ENCODE measurements at regions not wholly inside any gene's neighbourhood (a gene's known extent, or its start where the extent isn't known, plus 50 kb on each side); places are given as distances from the start of the nearest gene placed in this dataset.

DNA sequence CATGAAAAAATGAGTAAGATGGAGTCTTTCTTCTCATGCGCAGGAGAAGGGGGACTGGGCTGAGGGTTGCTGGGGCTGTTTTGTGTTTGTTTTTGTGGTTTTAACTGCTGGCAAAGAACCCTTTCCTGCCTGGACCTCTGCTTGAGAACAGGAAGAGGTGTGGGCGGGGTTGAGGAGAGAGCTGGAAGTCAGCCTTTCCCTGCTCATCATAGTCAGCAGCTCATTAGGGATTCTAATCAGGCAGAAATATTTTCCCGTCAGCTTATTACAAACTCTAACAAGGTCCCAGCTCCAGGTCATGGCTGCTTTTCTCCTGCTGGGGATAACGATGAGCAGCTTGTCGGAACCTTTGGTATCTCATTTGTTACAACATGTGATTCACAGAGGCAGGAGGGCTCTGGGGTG lies 185.0 kb upstream of the NRXN3 start:
- Histone ChIP-seq H3K9ac (no peak overlapping the region), H3K27me3 (peaks cover 17% of the 10 kb centered on the region), H3F3A (ENCODE audit: low read depth) (no peaks in the 10 kb centered on the region), H4K20me1 (ENCODE audit: low read depth) (no peaks in the 10 kb centered on the region), H3K79me2 (ENCODE audit: low read depth) (no peaks in the 10 kb centered on the region), H3K9me3 (ENCODE audit: low read depth) (no peaks in the 10 kb centered on the region), H3K36me3 (no peaks in the 10 kb centered on the region), H3K27ac (no peak overlapping the region), H3K4me1 (peaks cover 15% of the 10 kb centered on the region), H2AFZ (replicated peaks) (peak overlapping the region; percentile 26), H3K4me2 (no peak overlapping the region), H3K4me3 (no peak overlapping the region)
- Mint-ChIP-seq H3K9me3 (no peaks in the 10 kb centered on the region), H3K4me1 (peaks cover 34% of the 10 kb centered on the region), H3K27me3 (ENCODE audit: insufficient read depth, low read depth) (peaks cover 3% of the 10 kb centered on the region), H3K36me3 (no peaks in the 10 kb centered on the region), H3K27ac (no peak overlapping the region), H3K4me3 (no peak overlapping the region)
- TF ChIP-seq EZH2 (IDR thresholded peaks at IDR 0.05) (no peak), EZH2phosphoT487 (IDR thresholded peaks at IDR 0.05) (no peak)
- TF ChIP-seq, protein P1, sequence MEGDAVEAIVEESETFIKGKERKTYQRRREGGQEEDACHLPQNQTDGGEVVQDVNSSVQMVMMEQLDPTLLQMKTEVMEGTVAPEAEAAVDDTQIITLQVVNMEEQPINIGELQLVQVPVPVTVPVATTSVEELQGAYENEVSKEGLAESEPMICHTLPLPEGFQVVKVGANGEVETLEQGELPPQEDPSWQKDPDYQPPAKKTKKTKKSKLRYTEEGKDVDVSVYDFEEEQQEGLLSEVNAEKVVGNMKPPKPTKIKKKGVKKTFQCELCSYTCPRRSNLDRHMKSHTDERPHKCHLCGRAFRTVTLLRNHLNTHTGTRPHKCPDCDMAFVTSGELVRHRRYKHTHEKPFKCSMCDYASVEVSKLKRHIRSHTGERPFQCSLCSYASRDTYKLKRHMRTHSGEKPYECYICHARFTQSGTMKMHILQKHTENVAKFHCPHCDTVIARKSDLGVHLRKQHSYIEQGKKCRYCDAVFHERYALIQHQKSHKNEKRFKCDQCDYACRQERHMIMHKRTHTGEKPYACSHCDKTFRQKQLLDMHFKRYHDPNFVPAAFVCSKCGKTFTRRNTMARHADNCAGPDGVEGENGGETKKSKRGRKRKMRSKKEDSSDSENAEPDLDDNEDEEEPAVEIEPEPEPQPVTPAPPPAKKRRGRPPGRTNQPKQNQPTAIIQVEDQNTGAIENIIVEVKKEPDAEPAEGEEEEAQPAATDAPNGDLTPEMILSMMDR (IDR thresholded peaks at IDR 0.05), result no peak
- no peak for DNase-seq (ENCODE audit: low spot score)

DNA sequence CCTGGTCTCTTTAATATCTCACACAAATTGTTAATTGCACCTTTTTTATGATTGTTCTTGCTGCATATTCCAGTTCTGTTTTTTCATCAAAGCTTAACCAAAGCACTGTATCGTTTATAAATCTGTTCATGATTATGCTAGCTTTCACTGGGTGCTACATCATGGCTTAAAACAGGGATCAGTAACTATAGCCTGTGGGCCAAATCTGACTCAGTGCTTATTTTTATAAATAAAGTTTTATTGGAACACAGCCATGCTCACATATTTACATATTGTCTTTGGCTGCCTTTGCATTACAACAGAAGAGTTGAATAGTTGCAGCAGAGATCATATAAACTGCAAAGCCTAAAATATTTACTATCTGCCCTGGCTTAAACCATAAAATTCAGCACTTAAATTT lies 183.4 kb upstream of the NRXN3 start:
- Histone ChIP-seq H3K4me3 (no peak overlapping the region), H3K36me3 (no peaks in the 10 kb centered on the region), H2AFZ (replicated peaks) (no peak overlapping the region), H3K4me2 (no peak overlapping the region), H3F3A (ENCODE audit: low read depth) (no peaks in the 10 kb centered on the region), H3K9me3 (ENCODE audit: low read depth) (no peaks in the 10 kb centered on the region), H3K27ac (no peak overlapping the region), H3K9ac (no peak overlapping the region), H3K79me2 (ENCODE audit: low read depth) (no peaks in the 10 kb centered on the region), H3K4me1 (peaks cover 12% of the 10 kb centered on the region), H4K20me1 (ENCODE audit: low read depth) (no peaks in the 10 kb centered on the region), H3K27me3 (peaks cover under 1% of the 10 kb centered on the region)
- Mint-ChIP-seq H3K4me1 (peaks cover 25% of the 10 kb centered on the region), H3K36me3 (no peaks in the 10 kb centered on the region), H3K27me3 (ENCODE audit: insufficient read depth, low read depth) (peaks cover 2% of the 10 kb centered on the region), H3K4me3 (no peak overlapping the region), H3K9me3 (no peaks in the 10 kb centered on the region), H3K27ac (no peak overlapping the region)
- TF ChIP-seq, protein P1 (IDR thresholded peaks at IDR 0.05), result no peak
- TF ChIP-seq EZH2 (IDR thresholded peaks at IDR 0.05) (no peak), EZH2phosphoT487 (IDR thresholded peaks at IDR 0.05) (no peak)
- DNase-seq (ENCODE audit: low spot score), result no peak

DNA sequence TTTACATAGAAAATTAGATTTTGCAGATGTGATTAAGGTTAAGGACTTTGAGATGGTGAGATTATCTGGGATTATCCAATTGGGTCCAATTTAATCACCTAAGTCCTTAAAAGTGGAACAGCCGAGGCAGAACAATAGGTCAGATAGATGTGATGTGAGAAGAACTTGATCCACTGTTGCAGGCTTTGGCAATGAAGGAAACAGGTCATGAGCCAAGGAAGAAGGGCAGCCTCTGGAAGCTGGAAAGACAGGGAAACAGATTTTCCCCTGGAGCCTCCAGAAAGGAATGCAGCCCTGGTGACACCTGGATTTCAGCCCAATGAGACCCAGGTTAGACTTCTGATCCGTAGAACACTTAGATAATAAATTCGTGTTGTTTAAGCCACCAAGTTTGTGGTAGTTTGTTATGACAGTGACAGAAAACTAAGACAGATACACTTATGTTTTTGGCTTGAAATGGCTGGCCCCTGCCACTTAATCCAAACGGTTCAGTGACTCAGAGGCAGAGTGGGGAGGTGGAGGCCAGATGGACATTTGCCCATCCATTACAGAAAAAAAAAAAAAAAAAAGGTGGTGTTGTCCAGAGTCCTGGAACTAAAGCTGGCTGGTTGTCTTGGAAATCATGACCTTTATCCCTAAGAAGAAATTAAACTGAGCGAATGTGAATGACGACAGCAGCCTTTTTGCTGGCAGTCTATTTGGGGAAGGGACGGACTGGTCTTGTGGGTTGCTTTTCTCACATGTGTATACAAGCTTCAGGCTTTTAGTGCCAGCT lies 181.9 kb upstream of the NRXN3 start:
- H3K4me1 Mint-ChIP-seq, result peaks cover 25% of the 10 kb centered on the region
- Histone ChIP-seq H3K9ac (no peak overlapping the region), H3K9me3 (ENCODE audit: low read depth) (no peaks in the 10 kb centered on the region), H3K27ac (no peak overlapping the region), H4K20me1 (ENCODE audit: low read depth) (no peaks in the 10 kb centered on the region), H3K4me2 (no peak overlapping the region), H3K4me1 (peaks cover 12% of the 10 kb centered on the region), H3K36me3 (no peaks in the 10 kb centered on the region), H3K4me3 (no peak overlapping the region), H3K79me2 (ENCODE audit: low read depth) (no peaks in the 10 kb centered on the region), H3K27me3 (no peaks in the 10 kb centered on the region), H2AFZ (replicated peaks) (no peak overlapping the region), H3F3A (ENCODE audit: low read depth) (no peaks in the 10 kb centered on the region)
- H3K9me3 Mint-ChIP-seq, result no peaks in the 10 kb centered on the region
- H3K27me3 Mint-ChIP-seq (ENCODE audit: insufficient read depth, low read depth), result peaks cover 2% of the 10 kb centered on the region
- no peaks in the 10 kb centered on the region for H3K36me3 Mint-ChIP-seq
- no peak overlapping the region for H3K4me3 Mint-ChIP-seq
- H3K27ac Mint-ChIP-seq, result no peak overlapping the region
- TF ChIP-seq EZH2phosphoT487 (IDR thresholded peaks at IDR 0.05), result no peak
- TF ChIP-seq EZH2 (IDR thresholded peaks at IDR 0.05), result no peak
- TF ChIP-seq, protein P1 (IDR thresholded peaks at IDR 0.05), result no peak
- DNase-seq (ENCODE audit: low spot score), result no peak

Data from neural progenitor cell (in vitro differentiated cells).